Type B pancreatic cell (in vitro differentiated cells): ENCODE measurements at regions not wholly inside any gene's neighbourhood (a gene's known extent, or its start where the extent isn't known, plus 50 kb on each side); places are given as distances from the start of the nearest gene placed in this dataset.

ENCODE experiments used
- DNase-seq: peaks from one replicate; pipeline ENCODE4 v3.0.0; 2021; ENCODE audit warnings: mixed read lengths; ENCODE audit not compliant: unreplicated experiment; ENCODE audit errors: extremely low spot score
- H3K27ac Mint-ChIP-seq: 2 replicates; pipeline ENCODE4 v1.8.0; 2021; ENCODE audit warnings: mild to moderate bottlenecking, mixed read lengths
- H3K27me3 Mint-ChIP-seq: 2 replicates; pipeline ENCODE4 v1.8.0; 2021; ENCODE audit warnings: mixed read lengths
- H3K36me3 Mint-ChIP-seq: 2 replicates; pipeline ENCODE4 v1.8.0; 2021; ENCODE audit warnings: mixed read lengths
- H3K4me1 Mint-ChIP-seq: one replicate; pipeline ENCODE4 v1.8.0; 2021; ENCODE audit warnings: mixed read lengths; ENCODE audit not compliant: unreplicated experiment
- H3K4me3 Mint-ChIP-seq: 2 replicates; pipeline ENCODE4 v1.8.0; 2021; ENCODE audit warnings: mild to moderate bottlenecking, mixed read lengths
- H3K9me3 Mint-ChIP-seq: 2 replicates; pipeline ENCODE4 v1.8.0; 2021; ENCODE audit warnings: mixed read lengths
- TF ChIP-seq, protein P1 (sequence below): fragments of 200-600 bp; sonication (generic); conservative IDR thresholded peaks from 2 replicates; pipeline ENCODE4 v1.5.0; 2021; ENCODE audit warnings: antibody characterized with exemption, mild to moderate bottlenecking

GRCh38 chr4:125527681-125528080, 212.9 kb downstream of the FAT4 start:
- Mint-ChIP-seq H3K36me3 (no peaks in the 10 kb centered on the region), H3K9me3 (peaks cover 3% of the 10 kb centered on the region), H3K27ac (no peak overlapping the region), H3K4me3 (no peak overlapping the region), H3K4me1 (no peaks in the 10 kb centered on the region), H3K27me3 (no peaks in the 10 kb centered on the region)
- no peak for DNase-seq
- TF ChIP-seq, protein P1, sequence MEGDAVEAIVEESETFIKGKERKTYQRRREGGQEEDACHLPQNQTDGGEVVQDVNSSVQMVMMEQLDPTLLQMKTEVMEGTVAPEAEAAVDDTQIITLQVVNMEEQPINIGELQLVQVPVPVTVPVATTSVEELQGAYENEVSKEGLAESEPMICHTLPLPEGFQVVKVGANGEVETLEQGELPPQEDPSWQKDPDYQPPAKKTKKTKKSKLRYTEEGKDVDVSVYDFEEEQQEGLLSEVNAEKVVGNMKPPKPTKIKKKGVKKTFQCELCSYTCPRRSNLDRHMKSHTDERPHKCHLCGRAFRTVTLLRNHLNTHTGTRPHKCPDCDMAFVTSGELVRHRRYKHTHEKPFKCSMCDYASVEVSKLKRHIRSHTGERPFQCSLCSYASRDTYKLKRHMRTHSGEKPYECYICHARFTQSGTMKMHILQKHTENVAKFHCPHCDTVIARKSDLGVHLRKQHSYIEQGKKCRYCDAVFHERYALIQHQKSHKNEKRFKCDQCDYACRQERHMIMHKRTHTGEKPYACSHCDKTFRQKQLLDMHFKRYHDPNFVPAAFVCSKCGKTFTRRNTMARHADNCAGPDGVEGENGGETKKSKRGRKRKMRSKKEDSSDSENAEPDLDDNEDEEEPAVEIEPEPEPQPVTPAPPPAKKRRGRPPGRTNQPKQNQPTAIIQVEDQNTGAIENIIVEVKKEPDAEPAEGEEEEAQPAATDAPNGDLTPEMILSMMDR = no peak

DNA sequence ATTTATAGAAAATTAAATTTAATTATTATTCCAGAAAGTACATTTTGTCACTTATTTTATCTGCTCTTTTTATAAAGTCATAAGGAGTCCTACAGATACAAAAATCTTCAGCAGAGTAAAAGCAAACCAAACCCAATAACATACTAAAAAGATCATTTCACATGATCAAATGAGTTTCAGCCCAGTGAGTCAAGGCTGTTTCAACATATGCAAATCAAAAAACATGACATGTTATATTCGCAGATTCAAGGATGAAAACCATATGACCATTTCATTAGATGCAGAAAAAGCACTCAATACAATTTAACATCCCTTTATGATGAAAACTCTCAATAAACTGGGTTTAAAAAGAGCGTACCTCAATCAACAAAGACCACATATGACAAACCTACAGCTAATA, 214.3 kb downstream of the FAT4 start:
- Mint-ChIP-seq H3K27me3 (no peaks in the 10 kb centered on the region), H3K9me3 (peaks cover 7% of the 10 kb centered on the region), H3K4me1 (no peaks in the 10 kb centered on the region), H3K27ac (no peak overlapping the region), H3K4me3 (no peak overlapping the region), H3K36me3 (no peaks in the 10 kb centered on the region)
- DNase-seq = no peak
- TF ChIP-seq, protein P1 = no peak

DNA sequence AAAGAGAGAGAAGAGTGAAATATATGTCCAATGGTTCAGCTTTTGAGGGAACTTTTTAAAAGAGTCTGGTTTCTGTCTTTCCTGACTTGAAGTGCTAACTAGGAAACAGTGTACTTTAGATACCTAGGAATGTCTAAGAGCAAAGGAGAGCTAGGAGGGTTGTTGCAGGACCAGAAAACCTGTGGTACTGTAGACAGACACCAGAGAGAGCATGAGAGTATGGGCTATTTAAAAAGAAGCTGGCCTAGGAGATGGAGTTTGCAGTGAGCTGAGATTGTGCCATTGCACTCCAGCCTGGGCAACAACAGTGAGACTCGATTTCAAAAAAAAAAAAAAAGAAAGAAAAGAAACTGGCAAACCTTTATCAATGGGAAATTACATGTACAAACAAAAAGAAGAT, 223.9 kb downstream of the FAT4 start:
- Mint-ChIP-seq H3K4me3 (no peak overlapping the region), H3K4me1 (no peaks in the 10 kb centered on the region), H3K9me3 (peaks cover 6% of the 10 kb centered on the region), H3K27ac (no peak overlapping the region), H3K27me3 (no peaks in the 10 kb centered on the region), H3K36me3 (no peaks in the 10 kb centered on the region)
- TF ChIP-seq, protein P1 = no peak
- no peak for DNase-seq

DNA sequence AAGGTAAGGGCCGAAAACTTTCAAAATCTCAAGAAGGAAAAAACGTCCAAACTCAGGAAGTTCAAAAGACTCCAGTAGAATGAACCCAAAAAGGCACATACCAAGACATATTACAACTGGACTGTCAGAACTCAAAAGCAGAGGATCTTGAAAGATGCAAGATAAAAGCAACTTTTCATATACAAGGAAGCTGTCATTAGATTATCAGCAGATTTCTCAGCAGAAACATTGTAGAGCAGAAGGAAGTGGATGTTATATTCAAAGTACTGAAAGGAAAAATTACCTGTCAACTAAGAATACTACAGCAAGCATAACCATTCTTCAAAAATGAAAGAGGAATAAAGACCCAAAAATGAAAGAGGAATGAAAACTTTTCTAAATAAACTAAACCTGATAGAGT, 224.9 kb downstream of the FAT4 start:
- no peak overlapping the region for H3K27ac Mint-ChIP-seq
- no peaks in the 10 kb centered on the region for H3K27me3 Mint-ChIP-seq
- H3K36me3 Mint-ChIP-seq = no peaks in the 10 kb centered on the region
- H3K4me3 Mint-ChIP-seq = no peak overlapping the region
- H3K9me3 Mint-ChIP-seq = peaks cover 6% of the 10 kb centered on the region
- TF ChIP-seq, protein P1 = no peak
- H3K4me1 Mint-ChIP-seq = no peaks in the 10 kb centered on the region
- DNase-seq = no peak

GRCh38 chr4:125541836-125542385, 227.2 kb downstream of the FAT4 start:
- H3K4me1 Mint-ChIP-seq = no peaks in the 10 kb centered on the region
- no peak for DNase-seq
- peaks cover 6% of the 10 kb centered on the region for H3K9me3 Mint-ChIP-seq
- H3K4me3 Mint-ChIP-seq = no peak overlapping the region
- H3K36me3 Mint-ChIP-seq = no peaks in the 10 kb centered on the region
- TF ChIP-seq, protein P1 = no peak
- H3K27me3 Mint-ChIP-seq = no peaks in the 10 kb centered on the region
- no peak overlapping the region for H3K27ac Mint-ChIP-seq

GRCh38 chr4:125546272-125546671, 231.5 kb downstream of the FAT4 start:
- Mint-ChIP-seq H3K4me3 (no peak overlapping the region), H3K36me3 (no peaks in the 10 kb centered on the region), H3K27ac (no peak overlapping the region), H3K27me3 (no peaks in the 10 kb centered on the region), H3K4me1 (no peaks in the 10 kb centered on the region), H3K9me3 (no peaks in the 10 kb centered on the region)
- no peak for DNase-seq
- TF ChIP-seq, protein P1 = no peak
